VCaP (cell line): ENCODE measurements at regions not wholly inside any gene's neighbourhood (a gene's known extent, or its start where the extent isn't known, plus 50 kb on each side); places are given as distances from the start of the nearest gene placed in this dataset.

Experiments used
- H3K27ac ChIP-seq: fragments of 450-650 bp; 2 replicates; pipeline ENCODE4 v1.5.1; 2017
- CTCF ChIP-seq: fragments of 450-650 bp; conservative IDR thresholded peaks from 2 replicates; pipeline ENCODE4 v1.5.1; 2017; ENCODE audit warnings: mild to moderate bottlenecking, moderate library complexity

GRCh38 chr6:21798468-21798867 is 204.9 kb downstream of the SOX4 start:
- TF ChIP-seq CTCF, result no peak
- no peak overlapping the region for H3K27ac ChIP-seq

- no peak for TF ChIP-seq CTCF
- H3K27ac ChIP-seq, result no peak overlapping the region
Measured at GRCh38 chr6:21800330-21800729, 206.8 kb downstream of the SOX4 start.

GRCh38 chr6:21800948-21801438 is 207.4 kb downstream of the SOX4 start:
- TF ChIP-seq CTCF, result no peak
- no peak overlapping the region for H3K27ac ChIP-seq

GRCh38 chr6:21801446-21802174 is 208.1 kb downstream of the SOX4 start:
- no peak for TF ChIP-seq CTCF

GRCh38 chr6:21802175-21802822 is 208.7 kb downstream of the SOX4 start:
- TF ChIP-seq CTCF, result no peak
- H3K27ac ChIP-seq, result no peak overlapping the region

More at GRCh38 chr6:21801446-21802174, 208.1 kb downstream of the SOX4 start:
- H3K27ac ChIP-seq, result no peak overlapping the region

- no peak for TF ChIP-seq CTCF
- no peak overlapping the region for H3K27ac ChIP-seq
Measured at GRCh38 chr6:21804941-21805610, 211.5 kb downstream of the SOX4 start.
